Endothelial cell of umbilical vein (primary cell): ENCODE measurements at regions not wholly inside any gene's neighbourhood (a gene's known extent, or its start where the extent isn't known, plus 50 kb on each side); places are given as distances from the start of the nearest gene placed in this dataset.

Source experiments
- BruUV-seq: library from RNA; stranded (reverse); fragments of 400-500 nt; replicated peaks from 2 replicates; lab custom pipeline; 2021; lab: Mats Ljungman, UMichigan
- CTCF ChIA-PET: fragments of 300-600, 350-600 bp; sonication (Branson Sonifier 250); formaldehyde crosslinking; loops from one replicate; lab custom pipeline; 2021; ENCODE audit warnings: antibody characterized with exemption, inconsistent platforms; lab: Charles Lee
- POLR2A ChIA-PET: fragments of 300-600, 350-600 bp; sonication (Branson Sonifier 250); formaldehyde crosslinking; loops from one replicate; lab custom pipeline; 2021; ENCODE audit warnings: antibody characterized with exemption, inconsistent platforms; lab: Charles Lee
- DNase-seq: peaks from one replicate; pipeline ENCODE4 v3.0.0-alpha.2; 2011; ENCODE audit warnings: low read depth, low spot score
- FAIRE-seq: peaks from 2 replicates; lab custom pipeline; 2011; peaks lifted over from hg19 to GRCh38; lab: Jason Lieb, UNC
- H2AFZ ChIP-seq: 2 replicates; pipeline ENCODE4 v1.6.0; 2012; ENCODE audit warnings: low read depth, low read length, control low read depth, inconsistent platforms
- H3K27ac ChIP-seq: 2 replicates; pipeline ENCODE4 v1.5.1; 2011; ENCODE audit warnings: low read depth, mild to moderate bottlenecking, control low read depth, low read length, moderate library complexity; ENCODE audit not compliant: insufficient read depth
- H3K27me3 ChIP-seq, 2 experiments: 2 replicates each; pipeline versions ENCODE4 v1.6.0 to v1.6.1; 2011; ENCODE audit warnings: low read length in 2 of 2, mixed read lengths in 1 of 2; ENCODE audit not compliant: control insufficient read depth in 2 of 2, insufficient read depth in 2 of 2
- H3K36me3 ChIP-seq, 2 experiments: 2 replicates in 1 of 2; 3 replicates in 1 of 2; pipeline ENCODE4 v1.5.1; 2011; ENCODE audit warnings: low read length in 2 of 2, mild to moderate bottlenecking in 1 of 2, moderate library complexity in 1 of 2; ENCODE audit not compliant: control insufficient read depth in 2 of 2, insufficient read depth in 2 of 2; ENCODE audit errors: extremely low read depth in 1 of 2
- H3K4me1 ChIP-seq: 3 replicates; pipeline ENCODE4 v1.5.1; 2011; ENCODE audit warnings: mild to moderate bottlenecking, low read length; ENCODE audit not compliant: control insufficient read depth, insufficient read depth; ENCODE audit errors: extremely low read depth
- H3K4me2 ChIP-seq: 2 replicates; pipeline ENCODE4 v1.6.1; 2011; ENCODE audit warnings: low read length, control low read depth, mixed read lengths; ENCODE audit not compliant: insufficient read depth
- H3K4me3 ChIP-seq, 3 experiments: fragments of 200-600 bp in 1 of 3; sonication (generic), shearing (Covaris generic) in 1 of 3; replicated peaks in 1 of 3; 2 replicates each; pipeline ENCODE4 v1.5.1; 2011 to 2016; ENCODE audit warnings: control low read depth in 3 of 3, low read length in 3 of 3, mild to moderate bottlenecking in 2 of 3, inconsistent platforms in 1 of 3, low read depth in 1 of 3, moderate library complexity in 1 of 3; ENCODE audit not compliant: insufficient read depth in 1 of 3
- H3K79me2 ChIP-seq: 2 replicates; pipeline ENCODE4 v1.6.0; 2012; ENCODE audit warnings: low read length, inconsistent platforms; ENCODE audit not compliant: control insufficient read depth, insufficient read depth
- H3K9ac ChIP-seq: replicated peaks from 2 replicates; pipeline ENCODE3; 2011; ENCODE audit warnings: low read length, control low read depth; ENCODE audit not compliant: insufficient read depth; ENCODE audit errors: extremely low read depth
- H3K9me1 ChIP-seq: replicated peaks from 3 replicates; pipeline ENCODE4 v1.6.0; 2011; ENCODE audit warnings: mild to moderate bottlenecking, low read length; ENCODE audit not compliant: control insufficient read depth, insufficient read depth; ENCODE audit errors: extremely low read depth
- H3K9me3 ChIP-seq: replicated peaks from 2 replicates; pipeline ENCODE4 v1.5.1; 2012; ENCODE audit warnings: low read length, inconsistent platforms; ENCODE audit not compliant: control insufficient read depth, insufficient read depth
- H4K20me1 ChIP-seq: replicated peaks from 2 replicates; pipeline ENCODE3; 2011; ENCODE audit warnings: mild to moderate bottlenecking, low read length; ENCODE audit not compliant: control insufficient read depth, insufficient read depth; ENCODE audit errors: extremely low read depth
- EZH2 ChIP-seq: IDR thresholded peaks from 2 replicates; pipeline ENCODE4 v1.6.1; 2012; ENCODE audit warnings: borderline replicate concordance, low read depth, mild to moderate bottlenecking, moderate library complexity, low read length, inconsistent platforms; ENCODE audit not compliant: severe bottlenecking
- FOS ChIP-seq: IDR thresholded peaks from 2 replicates; pipeline ENCODE4 v1.6.1; 2011; ENCODE audit warnings: mild to moderate bottlenecking, low read length, moderate library complexity, borderline replicate concordance; ENCODE audit not compliant: insufficient read depth
- GATA2 ChIP-seq: IDR thresholded peaks from 2 replicates; pipeline ENCODE4 v1.7.0; 2011; ENCODE audit warnings: low read depth, mild to moderate bottlenecking, moderate library complexity, mixed read lengths, low read length; ENCODE audit not compliant: insufficient read length, insufficient read depth
- JUN ChIP-seq: IDR thresholded peaks from 2 replicates; pipeline ENCODE4 v1.6.1; 2011; ENCODE audit warnings: borderline replicate concordance, low read depth; ENCODE audit not compliant: insufficient read length, insufficient read depth
- MYC ChIP-seq: IDR thresholded peaks from one replicate; pipeline ENCODE4 v1.6.1; 2011; ENCODE audit warnings: mild to moderate bottlenecking, low read depth, low read length
- POLR2A ChIP-seq: IDR thresholded peaks from 2 replicates; pipeline ENCODE4 v1.6.1; 2012; ENCODE audit warnings: low read depth, mild to moderate bottlenecking, control low read depth, low read length
- POLR2AphosphoS5 ChIP-seq: IDR thresholded peaks from 2 replicates; pipeline ENCODE4 v1.6.1; 2012; ENCODE audit warnings: low read depth, mild to moderate bottlenecking, control low read depth, low read length, moderate library complexity; ENCODE audit not compliant: insufficient read depth
- dilution Hi-C: fragments of 300-500 bp; cut with MboI; formaldehyde crosslinking; loops from one replicate; pipeline ENCODE4 v1.15.0; 2019; ENCODE audit warnings: low sequenced_read_pairs; ENCODE audit not compliant: extremely low pct_ligation_motif_present
- intact Hi-C: fragments of 100-400 bp; cut with micrococcal nuclease; formaldehyde crosslinking; loops from one replicate; pipeline ENCODE4 v1.10.0; 2022
- TF ChIP-seq, protein P1 (sequence below): IDR thresholded peaks from 2 replicates; pipeline ENCODE4 v1.6.1; 2011; ENCODE audit not compliant: insufficient read depth, insufficient read length
- TF ChIP-seq, protein P2 (sequence below), 2 donors: IDR thresholded peaks; 1 replicate in 1 of 2; 2 replicates in 1 of 2; pipeline ENCODE4 v1.5.1; 2011; ENCODE audit warnings: low read length in 2 of 2, mild to moderate bottlenecking in 2 of 2, moderate library complexity in 2 of 2, control low read depth in 1 of 2, inconsistent platforms in 1 of 2, low read depth in 1 of 2; ENCODE audit not compliant: insufficient read depth in 1 of 2; ENCODE audit errors: extremely low read depth in 1 of 2

DNA sequence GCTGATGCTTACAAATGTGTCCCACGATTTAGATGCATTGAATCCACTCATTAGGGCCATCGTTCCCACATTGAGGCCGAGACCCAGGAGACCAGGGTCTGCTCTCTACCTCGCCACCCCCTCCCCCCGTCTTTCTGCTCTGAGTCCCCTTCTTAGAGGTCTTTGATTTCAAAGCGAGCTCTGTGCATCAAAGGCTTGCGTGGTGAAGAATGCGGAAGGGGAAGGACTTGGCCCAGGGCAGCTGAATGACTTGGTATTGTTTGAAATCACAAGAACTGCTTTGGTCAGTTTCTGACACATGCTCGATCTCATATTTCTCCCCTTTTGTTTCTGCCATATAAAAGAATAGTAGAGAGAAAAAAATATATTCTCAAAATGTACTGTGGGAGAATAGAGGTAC is 78.3 kb upstream of the IRX1 start:
- Histone ChIP-seq H3K9ac (no peak overlapping the region), H4K20me1 (no peaks in the 10 kb centered on the region), H3K9me1 (no peaks in the 10 kb centered on the region), H3K4me1 (no peaks in the 10 kb centered on the region), H3K36me3 (no peaks in the 10 kb centered on the region), H3K79me2 (no peaks in the 10 kb centered on the region), H2AFZ (no peak overlapping the region), H3K27me3 (no peaks in the 10 kb centered on the region), H3K4me2 (no peak overlapping the region), H3K9me3 (peaks cover 4% of the 10 kb centered on the region), H3K27ac (no peak overlapping the region), H3K4me3 (no peak overlapping the region)
- no peak for FAIRE-seq
- no TSS peak for BruUV-seq
- no peak for TF ChIP-seq EZH2
- no peak for TF ChIP-seq GATA2
- TF ChIP-seq POLR2AphosphoS5: no peak
- no peak for TF ChIP-seq MYC
- TF ChIP-seq, protein P1, sequence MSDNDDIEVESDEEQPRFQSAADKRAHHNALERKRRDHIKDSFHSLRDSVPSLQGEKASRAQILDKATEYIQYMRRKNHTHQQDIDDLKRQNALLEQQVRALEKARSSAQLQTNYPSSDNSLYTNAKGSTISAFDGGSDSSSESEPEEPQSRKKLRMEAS: no peak
- no peak for TF ChIP-seq POLR2A
- TF ChIP-seq, protein P2, sequence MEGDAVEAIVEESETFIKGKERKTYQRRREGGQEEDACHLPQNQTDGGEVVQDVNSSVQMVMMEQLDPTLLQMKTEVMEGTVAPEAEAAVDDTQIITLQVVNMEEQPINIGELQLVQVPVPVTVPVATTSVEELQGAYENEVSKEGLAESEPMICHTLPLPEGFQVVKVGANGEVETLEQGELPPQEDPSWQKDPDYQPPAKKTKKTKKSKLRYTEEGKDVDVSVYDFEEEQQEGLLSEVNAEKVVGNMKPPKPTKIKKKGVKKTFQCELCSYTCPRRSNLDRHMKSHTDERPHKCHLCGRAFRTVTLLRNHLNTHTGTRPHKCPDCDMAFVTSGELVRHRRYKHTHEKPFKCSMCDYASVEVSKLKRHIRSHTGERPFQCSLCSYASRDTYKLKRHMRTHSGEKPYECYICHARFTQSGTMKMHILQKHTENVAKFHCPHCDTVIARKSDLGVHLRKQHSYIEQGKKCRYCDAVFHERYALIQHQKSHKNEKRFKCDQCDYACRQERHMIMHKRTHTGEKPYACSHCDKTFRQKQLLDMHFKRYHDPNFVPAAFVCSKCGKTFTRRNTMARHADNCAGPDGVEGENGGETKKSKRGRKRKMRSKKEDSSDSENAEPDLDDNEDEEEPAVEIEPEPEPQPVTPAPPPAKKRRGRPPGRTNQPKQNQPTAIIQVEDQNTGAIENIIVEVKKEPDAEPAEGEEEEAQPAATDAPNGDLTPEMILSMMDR (IDR thresholded peaks at IDR 0.05; ENCODE audit: extremely low read depth in 1 of 2, insufficient read depth in 1 of 2, low read depth in 1 of 2, low read length in 2 of 2): no peak
- TF ChIP-seq JUN: no peak
- TF ChIP-seq FOS: no peak
- DNase-seq: no peak
- CTCF ChIA-PET: interaction anchor here (0.7 kb wide), 1 partner anchor 581 kb away, joined by 3 read pairs; no protein-coding TSS in a partner anchor
- dilution Hi-C loops (no loop called here), intact Hi-C loops (no loop called here)
- POLR2A ChIA-PET: no interaction called here
